Dendritic cell treated with granulocyte-macrophage colony-stimulating factor and Interleukin-4, amounts not matched to agents 40 ng/mL and 50 ng/mL, for 4 days (primary cell): ENCODE measurements at regions not wholly inside any gene's neighbourhood (a gene's known extent, or its start where the extent isn't known, plus 50 kb on each side); places are given as distances from the start of the nearest gene placed in this dataset.

Source experiments
- H3K27ac Mint-ChIP-seq: one replicate; pipeline ENCODE4 v1.8.0; 2022; ENCODE audit warnings: mild to moderate bottlenecking, mixed read lengths
- H3K27me3 Mint-ChIP-seq: one replicate; pipeline ENCODE4 v1.8.0; 2022; ENCODE audit warnings: mild to moderate bottlenecking, mixed read lengths
- H3K36me3 Mint-ChIP-seq: one replicate; pipeline ENCODE4 v1.8.0; 2022; ENCODE audit warnings: low read depth, mixed read lengths
- H3K4me1 Mint-ChIP-seq: one replicate; pipeline ENCODE4 v1.8.0; 2022; ENCODE audit warnings: low read depth, mixed read lengths
- H3K4me3 Mint-ChIP-seq: one replicate; pipeline ENCODE4 v1.8.0; 2022; ENCODE audit warnings: mild to moderate bottlenecking, moderate library complexity, mixed read lengths
- H3K9me3 Mint-ChIP-seq: one replicate; pipeline ENCODE4 v1.8.0; 2022; ENCODE audit warnings: mixed read lengths
- intact Hi-C: fragments of 100-400 bp; cut with micrococcal nuclease; formaldehyde crosslinking; loops from one replicate; pipeline ENCODE4 v1.15.0; 2022

DNA sequence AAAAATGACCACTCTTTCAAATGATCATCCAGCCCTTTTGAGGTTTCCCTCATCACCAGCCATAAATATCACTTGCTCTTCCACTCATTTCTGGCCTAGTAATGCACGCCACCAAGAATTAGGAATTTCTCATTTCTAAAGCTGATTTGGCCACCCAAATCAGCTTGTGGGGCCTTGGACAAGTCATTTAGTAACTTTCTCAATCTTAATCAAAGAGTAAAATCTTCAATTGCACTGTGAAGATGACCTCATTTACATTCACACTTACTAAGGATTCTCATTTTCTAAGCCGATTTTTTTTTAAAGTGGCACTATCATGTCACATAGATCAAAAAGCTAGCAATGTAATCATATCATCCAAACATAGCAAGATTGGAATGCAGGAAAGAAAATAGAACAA lies 150.0 kb upstream of the HHIP start:
- H3K36me3 Mint-ChIP-seq = no peaks in the 10 kb centered on the region
- H3K27ac Mint-ChIP-seq = no peak overlapping the region
- intact Hi-C loops = no loop called here
- no peak overlapping the region for H3K4me3 Mint-ChIP-seq
- H3K9me3 Mint-ChIP-seq = no peaks in the 10 kb centered on the region
- no peaks in the 10 kb centered on the region for H3K4me1 Mint-ChIP-seq
- H3K27me3 Mint-ChIP-seq = no peaks in the 10 kb centered on the region

GRCh38 chr4:144499777-144500176 lies 146.2 kb upstream of the HHIP start:
- intact Hi-C loops = no loop called here
- Mint-ChIP-seq H3K27me3 (no peaks in the 10 kb centered on the region), H3K4me3 (no peak overlapping the region), H3K9me3 (no peaks in the 10 kb centered on the region), H3K27ac (no peak overlapping the region), H3K4me1 (no peaks in the 10 kb centered on the region), H3K36me3 (no peaks in the 10 kb centered on the region)

DNA sequence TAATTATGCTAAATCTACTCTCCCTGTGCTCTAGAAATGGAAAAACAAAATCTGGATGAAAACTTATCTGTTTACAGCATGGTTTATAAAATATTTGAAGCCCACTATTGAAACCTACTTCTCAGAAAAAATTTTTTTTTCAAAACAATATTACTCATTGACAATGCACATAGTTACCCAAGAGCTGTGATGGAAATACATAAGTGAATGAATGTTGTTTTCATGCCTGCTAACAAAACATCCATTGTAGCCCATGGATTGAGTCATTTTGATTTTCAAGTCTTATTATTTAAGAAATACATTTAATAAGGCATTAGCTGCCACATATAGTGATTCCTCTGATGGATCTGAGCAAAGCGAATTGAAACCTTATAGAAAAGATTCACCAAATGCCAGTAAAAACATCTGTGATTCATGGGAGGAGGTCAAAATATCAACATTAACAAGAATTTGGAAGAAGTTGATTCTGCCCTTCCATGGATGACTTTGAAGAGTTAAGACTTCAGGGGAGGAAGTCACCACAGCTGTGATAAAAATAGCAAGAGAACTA lies 144.7 kb upstream of the HHIP start:
- H3K27ac Mint-ChIP-seq = no peak overlapping the region
- H3K9me3 Mint-ChIP-seq = no peaks in the 10 kb centered on the region
- H3K36me3 Mint-ChIP-seq = no peaks in the 10 kb centered on the region
- intact Hi-C loops = no loop called here
- H3K27me3 Mint-ChIP-seq = no peaks in the 10 kb centered on the region
- no peak overlapping the region for H3K4me3 Mint-ChIP-seq
- no peaks in the 10 kb centered on the region for H3K4me1 Mint-ChIP-seq

DNA sequence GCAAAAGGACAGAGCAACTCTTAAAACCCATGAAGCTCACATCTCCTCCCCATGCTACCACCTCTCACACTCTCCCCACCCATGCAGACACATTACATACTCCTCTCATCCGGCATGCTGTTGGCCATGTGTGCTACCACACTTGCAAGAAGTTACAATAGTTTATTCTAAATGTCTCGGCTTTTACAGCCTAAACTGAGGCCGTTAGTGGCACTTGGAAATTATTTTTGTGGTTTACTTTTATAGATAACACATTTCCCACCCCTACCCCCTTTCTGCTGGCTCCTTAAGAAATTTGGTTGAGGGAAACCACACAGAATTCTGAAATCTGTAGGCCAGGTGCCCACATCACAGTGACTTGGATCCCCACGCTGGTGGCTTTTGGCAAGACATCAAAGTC lies 141.1 kb upstream of the HHIP start:
- no peaks in the 10 kb centered on the region for H3K4me1 Mint-ChIP-seq
- no peak overlapping the region for H3K4me3 Mint-ChIP-seq
- H3K27me3 Mint-ChIP-seq = no peaks in the 10 kb centered on the region
- no peak overlapping the region for H3K27ac Mint-ChIP-seq
- intact Hi-C loops = no loop called here
- H3K9me3 Mint-ChIP-seq = no peaks in the 10 kb centered on the region
- H3K36me3 Mint-ChIP-seq = no peaks in the 10 kb centered on the region

DNA sequence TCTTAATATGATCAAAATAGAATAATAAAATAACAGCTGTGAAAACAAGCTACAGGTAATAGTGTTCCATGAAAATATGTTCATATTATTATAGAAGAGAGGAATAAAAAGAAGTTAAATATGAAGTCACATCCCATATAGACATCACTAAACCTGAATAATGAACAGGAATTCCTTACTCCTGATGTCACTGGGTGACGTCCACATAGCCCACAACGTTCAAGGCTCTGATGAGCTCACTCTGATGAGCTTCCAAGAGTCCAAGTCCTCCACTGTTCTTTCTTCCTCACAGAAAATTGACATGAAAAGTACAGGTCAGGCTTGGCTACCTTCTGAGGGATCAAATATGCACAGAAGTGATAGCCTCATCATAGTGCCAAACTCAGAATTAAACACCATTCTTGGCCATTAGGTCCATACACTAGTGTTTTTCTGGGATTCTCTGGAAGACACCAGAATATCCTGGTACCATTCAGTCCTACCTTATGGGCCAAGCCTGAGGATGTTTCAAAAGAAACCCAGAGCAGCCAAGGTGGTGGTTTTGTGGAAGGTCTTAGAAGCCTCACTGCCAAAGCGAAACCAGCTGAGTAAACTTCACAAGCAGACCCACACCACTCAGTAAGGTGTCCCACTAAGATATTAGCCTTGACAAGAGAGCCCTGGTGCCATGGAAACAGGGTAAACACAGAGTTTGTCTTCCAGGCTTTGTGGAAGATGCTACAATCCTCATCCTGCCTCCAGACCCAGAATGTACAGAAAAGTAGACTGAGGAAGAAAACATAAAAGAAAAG lies 138.4 kb upstream of the HHIP start:
- no peaks in the 10 kb centered on the region for H3K9me3 Mint-ChIP-seq
- no peak overlapping the region for H3K4me3 Mint-ChIP-seq
- intact Hi-C loops = no loop called here
- no peaks in the 10 kb centered on the region for H3K27me3 Mint-ChIP-seq
- H3K4me1 Mint-ChIP-seq = no peaks in the 10 kb centered on the region
- no peak overlapping the region for H3K27ac Mint-ChIP-seq
- H3K36me3 Mint-ChIP-seq = no peaks in the 10 kb centered on the region

- Mint-ChIP-seq H3K4me1 (no peaks in the 10 kb centered on the region), H3K27me3 (no peaks in the 10 kb centered on the region), H3K27ac (no peak overlapping the region), H3K4me3 (no peak overlapping the region), H3K36me3 (no peaks in the 10 kb centered on the region), H3K9me3 (no peaks in the 10 kb centered on the region)
- intact Hi-C loops = no loop called here
Measured at GRCh38 chr4:144509088-144510015, 136.6 kb upstream of the HHIP start.

GRCh38 chr4:144514736-144515135 lies 131.2 kb upstream of the HHIP start:
- Mint-ChIP-seq H3K36me3 (no peaks in the 10 kb centered on the region), H3K27me3 (no peaks in the 10 kb centered on the region), H3K4me1 (no peaks in the 10 kb centered on the region), H3K27ac (no peak overlapping the region), H3K4me3 (no peak overlapping the region), H3K9me3 (no peaks in the 10 kb centered on the region)
- intact Hi-C loops = no loop called here

- H3K27ac Mint-ChIP-seq = no peak overlapping the region
- no peaks in the 10 kb centered on the region for H3K27me3 Mint-ChIP-seq
- H3K9me3 Mint-ChIP-seq = no peaks in the 10 kb centered on the region
- intact Hi-C loops = no loop called here
- H3K4me1 Mint-ChIP-seq = no peaks in the 10 kb centered on the region
- H3K4me3 Mint-ChIP-seq = no peak overlapping the region
- no peaks in the 10 kb centered on the region for H3K36me3 Mint-ChIP-seq
Measured at GRCh38 chr4:144518181-144518895, 127.6 kb upstream of the HHIP start.

DNA sequence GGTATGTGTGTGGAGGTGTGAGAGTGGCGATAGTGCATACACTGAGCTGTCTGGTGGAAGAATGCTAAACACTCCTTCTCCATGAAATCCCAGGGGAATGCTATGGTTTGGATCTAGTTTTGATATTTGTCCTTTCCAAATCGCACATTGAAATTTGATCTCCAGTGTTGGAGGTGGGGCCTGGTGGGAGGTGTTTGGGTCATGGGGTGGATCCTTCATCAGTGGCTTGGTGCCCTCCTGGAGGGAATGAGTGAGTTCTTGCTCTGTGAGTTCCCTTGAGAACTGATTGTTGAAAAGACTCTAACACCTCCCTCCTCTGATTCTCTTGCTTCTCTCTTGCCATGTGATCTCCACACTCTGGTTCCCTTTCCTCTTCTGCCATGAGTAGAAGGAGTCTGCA lies 114.1 kb upstream of the HHIP start:
- H3K4me1 Mint-ChIP-seq = no peaks in the 10 kb centered on the region
- no peaks in the 10 kb centered on the region for H3K27me3 Mint-ChIP-seq
- intact Hi-C loops = no loop called here
- H3K36me3 Mint-ChIP-seq = no peaks in the 10 kb centered on the region
- no peak overlapping the region for H3K27ac Mint-ChIP-seq
- no peak overlapping the region for H3K4me3 Mint-ChIP-seq
- H3K9me3 Mint-ChIP-seq = no peaks in the 10 kb centered on the region

GRCh38 chr4:144547678-144548298 lies 98.2 kb upstream of the HHIP start:
- H3K27ac Mint-ChIP-seq = no peak overlapping the region
- H3K27me3 Mint-ChIP-seq = no peaks in the 10 kb centered on the region
- H3K9me3 Mint-ChIP-seq = peaks cover 12% of the 10 kb centered on the region
- no peaks in the 10 kb centered on the region for H3K4me1 Mint-ChIP-seq
- H3K4me3 Mint-ChIP-seq = no peak overlapping the region
- H3K36me3 Mint-ChIP-seq = no peaks in the 10 kb centered on the region
- intact Hi-C loops = no loop called here

GRCh38 chr4:144556636-144557035 lies 89.3 kb upstream of the HHIP start:
- Mint-ChIP-seq H3K27ac (no peak overlapping the region), H3K27me3 (no peaks in the 10 kb centered on the region), H3K4me3 (no peak overlapping the region), H3K36me3 (no peaks in the 10 kb centered on the region), H3K9me3 (no peaks in the 10 kb centered on the region), H3K4me1 (no peaks in the 10 kb centered on the region)
- intact Hi-C loops = no loop called here

DNA sequence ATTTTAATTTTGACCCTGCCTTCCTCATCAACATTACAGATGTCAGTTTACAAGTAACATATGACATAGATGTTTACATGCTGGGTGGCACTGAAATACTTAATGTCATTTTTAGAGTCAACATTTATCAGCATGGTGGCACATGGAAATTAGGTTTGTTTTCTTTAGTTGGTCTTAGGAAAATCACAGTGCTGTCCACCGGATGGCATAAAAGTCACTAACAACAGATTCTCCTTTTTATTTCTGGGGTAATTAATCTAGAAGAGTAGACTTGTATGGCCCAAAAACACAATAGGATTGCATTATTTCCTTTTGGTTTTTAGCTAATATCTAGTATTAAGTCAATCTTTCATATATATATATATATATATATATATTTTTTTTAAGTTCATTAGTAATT lies 88.6 kb upstream of the HHIP start:
- intact Hi-C loops = no loop called here
- no peaks in the 10 kb centered on the region for H3K36me3 Mint-ChIP-seq

GRCh38 chr4:144562019-144562705 lies 83.8 kb upstream of the HHIP start:
- intact Hi-C loops = no loop called here
- H3K27me3 Mint-ChIP-seq = no peaks in the 10 kb centered on the region
- H3K27ac Mint-ChIP-seq = no peak overlapping the region
- H3K4me1 Mint-ChIP-seq = no peaks in the 10 kb centered on the region
- H3K36me3 Mint-ChIP-seq = no peaks in the 10 kb centered on the region
- no peaks in the 10 kb centered on the region for H3K9me3 Mint-ChIP-seq
- H3K4me3 Mint-ChIP-seq = no peak overlapping the region

More for the DNA sequence above, 88.6 kb upstream of the HHIP start:
- H3K4me3 Mint-ChIP-seq = no peak overlapping the region
- no peaks in the 10 kb centered on the region for H3K4me1 Mint-ChIP-seq
- H3K27me3 Mint-ChIP-seq = no peaks in the 10 kb centered on the region
- no peak overlapping the region for H3K27ac Mint-ChIP-seq
- no peaks in the 10 kb centered on the region for H3K9me3 Mint-ChIP-seq
